ENCODE measurements at regions not wholly inside any gene's neighbourhood (a gene's known extent, or its start where the extent isn't known, plus 50 kb on each side); places are given as distances from the start of the nearest gene placed in this dataset.

DNA sequence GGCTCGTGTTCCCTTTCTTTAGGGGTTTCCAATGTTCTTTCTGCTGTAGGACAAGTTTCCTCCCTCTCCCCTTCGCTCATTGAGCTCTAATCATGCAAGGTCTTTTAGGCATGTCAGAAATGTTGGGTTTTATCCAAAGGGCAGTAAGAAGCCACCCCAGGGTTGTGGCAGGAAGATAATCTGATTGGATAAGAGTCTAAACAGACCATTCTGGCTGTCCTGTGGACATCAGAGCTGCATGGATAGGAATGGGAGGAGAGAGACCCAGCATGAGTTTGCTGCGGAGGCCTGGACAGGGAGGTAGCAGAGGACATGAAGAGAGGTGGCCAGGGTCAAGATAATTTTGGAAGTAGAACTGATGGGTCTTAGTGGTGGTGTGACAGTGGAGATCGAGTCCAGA is 88.2 kb downstream of the ACKR3 start:
- TF ChIP-seq, protein P1, sequence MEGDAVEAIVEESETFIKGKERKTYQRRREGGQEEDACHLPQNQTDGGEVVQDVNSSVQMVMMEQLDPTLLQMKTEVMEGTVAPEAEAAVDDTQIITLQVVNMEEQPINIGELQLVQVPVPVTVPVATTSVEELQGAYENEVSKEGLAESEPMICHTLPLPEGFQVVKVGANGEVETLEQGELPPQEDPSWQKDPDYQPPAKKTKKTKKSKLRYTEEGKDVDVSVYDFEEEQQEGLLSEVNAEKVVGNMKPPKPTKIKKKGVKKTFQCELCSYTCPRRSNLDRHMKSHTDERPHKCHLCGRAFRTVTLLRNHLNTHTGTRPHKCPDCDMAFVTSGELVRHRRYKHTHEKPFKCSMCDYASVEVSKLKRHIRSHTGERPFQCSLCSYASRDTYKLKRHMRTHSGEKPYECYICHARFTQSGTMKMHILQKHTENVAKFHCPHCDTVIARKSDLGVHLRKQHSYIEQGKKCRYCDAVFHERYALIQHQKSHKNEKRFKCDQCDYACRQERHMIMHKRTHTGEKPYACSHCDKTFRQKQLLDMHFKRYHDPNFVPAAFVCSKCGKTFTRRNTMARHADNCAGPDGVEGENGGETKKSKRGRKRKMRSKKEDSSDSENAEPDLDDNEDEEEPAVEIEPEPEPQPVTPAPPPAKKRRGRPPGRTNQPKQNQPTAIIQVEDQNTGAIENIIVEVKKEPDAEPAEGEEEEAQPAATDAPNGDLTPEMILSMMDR (IDR thresholded peaks at IDR 0.05) = no peak
- TF ChIP-seq POLR2A (IDR thresholded peaks at IDR 0.05) = no peak

Measured in body of pancreas (tissue), 4 donors.